GM18951 (cell line): ENCODE measurements at regions not wholly inside any gene's neighbourhood (a gene's known extent, or its start where the extent isn't known, plus 50 kb on each side); places are given as distances from the start of the nearest gene placed in this dataset.

Experiments
- POLR2A ChIP-seq: IDR thresholded peaks from 4 replicates; pipeline ENCODE4 v1.6.1; 2011; ENCODE audit warnings: mild to moderate bottlenecking; ENCODE audit not compliant: insufficient read length, insufficient read depth; ENCODE audit errors: extremely low read depth
- in situ Hi-C: fragments of 300-500 bp; cut with MboI; formaldehyde crosslinking; loops from one replicate; pipeline ENCODE4 v1.12.0; 2022; ENCODE audit warnings: low sequenced_read_pairs, mixed read lengths, inconsistent platforms; ENCODE audit not compliant: unreplicated experiment

GRCh38 chr5:107235167-107235566 lies 435.6 kb downstream of the EFNA5 start:
- in situ Hi-C loops: no loop called here
- TF ChIP-seq POLR2A: no peak

GRCh38 chr5:107232788-107233187 lies 437.9 kb downstream of the EFNA5 start:
- in situ Hi-C loops: no loop called here
- TF ChIP-seq POLR2A: no peak

- TF ChIP-seq POLR2A: no peak
- in situ Hi-C loops: no loop called here
Observed at GRCh38 chr5:107232293-107232692, 438.4 kb downstream of the EFNA5 start.

GRCh38 chr5:107231191-107231590 lies 439.5 kb downstream of the EFNA5 start:
- TF ChIP-seq POLR2A: no peak

GRCh38 chr5:107230367-107230766 lies 440.4 kb downstream of the EFNA5 start:
- TF ChIP-seq POLR2A: no peak
- in situ Hi-C loops: no loop called here

More at GRCh38 chr5:107231191-107231590, 439.5 kb downstream of the EFNA5 start:
- in situ Hi-C loops: no loop called here

GRCh38 chr5:107228226-107228625 lies 442.5 kb downstream of the EFNA5 start:
- in situ Hi-C loops: no loop called here

GRCh38 chr5:107224272-107224671 lies 446.5 kb downstream of the EFNA5 start:
- in situ Hi-C loops: no loop called here
- no peak for TF ChIP-seq POLR2A

More at GRCh38 chr5:107228226-107228625, 442.5 kb downstream of the EFNA5 start:
- TF ChIP-seq POLR2A: no peak

GRCh38 chr5:107223066-107223465 lies 447.7 kb downstream of the EFNA5 start:
- in situ Hi-C loops: no loop called here
- no peak for TF ChIP-seq POLR2A

GRCh38 chr5:107219993-107220392 lies 450.7 kb downstream of the EFNA5 start:
- in situ Hi-C loops: no loop called here
- TF ChIP-seq POLR2A: no peak

- in situ Hi-C loops: no loop called here
- TF ChIP-seq POLR2A: no peak
Observed at GRCh38 chr5:107218457-107219193, 452.1 kb downstream of the EFNA5 start.

GRCh38 chr5:107217721-107218130 lies 453.0 kb downstream of the EFNA5 start:
- TF ChIP-seq POLR2A: no peak
- in situ Hi-C loops: no loop called here

- TF ChIP-seq POLR2A: no peak
- in situ Hi-C loops: no loop called here
Observed at GRCh38 chr5:107216587-107216986, 454.1 kb downstream of the EFNA5 start.

- in situ Hi-C loops: no loop called here
- TF ChIP-seq POLR2A: no peak
Observed at GRCh38 chr5:107215611-107216010, 455.1 kb downstream of the EFNA5 start.

GRCh38 chr5:107213025-107213424 lies 457.7 kb downstream of the EFNA5 start:
- no peak for TF ChIP-seq POLR2A
- in situ Hi-C loops: no loop called here

- TF ChIP-seq POLR2A: no peak
- in situ Hi-C loops: no loop called here
Observed at GRCh38 chr5:107211630-107212029, 459.1 kb downstream of the EFNA5 start.

- TF ChIP-seq POLR2A: no peak
- in situ Hi-C loops: no loop called here
Observed at GRCh38 chr5:107208867-107209266, 461.9 kb downstream of the EFNA5 start.
